ENCODE measurements at regions not wholly inside any gene's neighbourhood (a gene's known extent, or its start where the extent isn't known, plus 50 kb on each side); places are given as distances from the start of the nearest gene placed in this dataset.

DNA sequence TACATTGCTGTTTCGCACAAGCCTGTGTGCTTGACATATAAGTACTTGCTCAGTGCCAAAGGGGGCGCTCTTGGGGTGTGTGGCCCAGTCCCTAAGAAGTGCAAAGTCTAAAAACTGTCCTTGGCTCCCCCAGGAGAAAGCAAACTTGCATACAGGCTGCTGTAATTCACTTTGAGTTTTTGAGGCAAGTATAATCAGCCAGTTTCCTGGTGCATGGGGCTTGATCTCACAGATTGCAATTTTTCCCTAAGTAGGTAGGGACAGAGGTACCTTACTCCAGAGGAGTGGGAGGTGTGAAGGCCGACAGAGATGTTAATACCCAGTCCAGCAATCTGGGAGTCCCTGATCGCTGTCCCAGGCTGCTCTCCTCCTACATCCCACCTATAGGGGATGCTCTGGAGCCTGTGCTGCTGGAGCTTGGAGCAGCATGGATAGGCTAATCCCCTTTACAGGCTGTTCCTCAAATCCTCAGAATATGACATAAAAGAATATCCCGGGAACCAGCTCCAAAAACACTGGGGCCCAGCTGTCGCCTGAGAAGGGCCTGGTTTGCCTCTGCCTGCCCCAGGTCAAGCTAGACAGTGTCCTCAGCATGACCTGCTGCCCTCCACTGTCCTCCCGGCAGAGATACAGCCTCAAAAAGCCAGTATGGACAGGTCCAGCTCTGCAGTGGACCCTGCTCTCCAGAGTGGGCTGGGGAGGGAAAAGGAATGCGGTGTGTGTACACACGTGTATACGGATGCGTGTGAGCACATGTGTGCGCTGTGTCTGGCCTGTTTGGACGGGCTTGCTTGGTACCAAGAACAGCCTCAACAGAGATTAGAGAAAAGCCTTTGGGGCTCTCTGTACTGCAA, 136.5 kb upstream of the HAAO start:
- FAIRE-seq (peak; percentile 71), DNase-seq (ENCODE audit: low read depth, low spot score) (peak; percentile 62)
- Histone ChIP-seq H3K4me3 (replicated peaks in 1 of 3; ENCODE audit: insufficient read depth in 1 of 3, low read depth in 1 of 3, low read length in 3 of 3) (no peak overlapping the region), H3K27ac (ENCODE audit: insufficient read depth, low read depth, low read length) (peak overlapping the region; percentile 49), H3K9me3 (replicated peaks; ENCODE audit: control insufficient read depth, insufficient read depth, low read length) (no peaks in the 10 kb centered on the region), H4K20me1 (replicated peaks; ENCODE audit: control insufficient read depth, extremely low read depth, insufficient read depth, low read length) (no peaks in the 10 kb centered on the region), H3K79me2 (ENCODE audit: control insufficient read depth, insufficient read depth, low read length) (no peaks in the 10 kb centered on the region), H3K27me3 (ENCODE audit: control insufficient read depth in 2 of 2, insufficient read depth in 2 of 2, low read length in 2 of 2) (no peaks in the 10 kb centered on the region), H2AFZ (ENCODE audit: low read depth, low read length) (peak overlapping the region; percentile 13), H3K36me3 (ENCODE audit: control insufficient read depth in 2 of 2, extremely low read depth in 1 of 2, insufficient read depth in 2 of 2, low read length in 2 of 2) (no peaks in the 10 kb centered on the region), H3K9ac (replicated peaks; ENCODE audit: extremely low read depth, insufficient read depth, low read length) (no peak overlapping the region), H3K4me2 (ENCODE audit: insufficient read depth, low read length) (no peak overlapping the region), H3K4me1 (ENCODE audit: control insufficient read depth, extremely low read depth, insufficient read depth, low read length) (peaks cover 51% of the 10 kb centered on the region), H3K9me1 (replicated peaks; ENCODE audit: control insufficient read depth, extremely low read depth, insufficient read depth, low read length) (no peaks in the 10 kb centered on the region)
- ChIA-PET POLR2A (interaction anchor here (1.0 kb wide), 1 partner anchor 49 kb away, joined by 3 read pairs; no protein-coding TSS in a partner anchor), CTCF (interaction anchor here (0.7 to 1.9 kb wide), 10 partner anchors 10 to 556 kb away, joined by 3 to 7 read pairs (median 4); partner anchors contain the start of gene ZFP36L2)
- dilution Hi-C loops (cut with MboI; ENCODE audit: extremely low pct_ligation_motif_present, low sequenced_read_pairs) (no loop called here), intact Hi-C loops (cut with micrococcal nuclease) (loop anchor here (1.0 kb wide), 2 partner anchors 17 to 70 kb away; no protein-coding TSS in a partner anchor)
- BruUV-seq (replicated peaks): no TSS peak
- TF ChIP-seq MYC (IDR thresholded peaks at IDR 0.05; ENCODE audit: low read depth, low read length): no peak
- TF ChIP-seq, protein P1, sequence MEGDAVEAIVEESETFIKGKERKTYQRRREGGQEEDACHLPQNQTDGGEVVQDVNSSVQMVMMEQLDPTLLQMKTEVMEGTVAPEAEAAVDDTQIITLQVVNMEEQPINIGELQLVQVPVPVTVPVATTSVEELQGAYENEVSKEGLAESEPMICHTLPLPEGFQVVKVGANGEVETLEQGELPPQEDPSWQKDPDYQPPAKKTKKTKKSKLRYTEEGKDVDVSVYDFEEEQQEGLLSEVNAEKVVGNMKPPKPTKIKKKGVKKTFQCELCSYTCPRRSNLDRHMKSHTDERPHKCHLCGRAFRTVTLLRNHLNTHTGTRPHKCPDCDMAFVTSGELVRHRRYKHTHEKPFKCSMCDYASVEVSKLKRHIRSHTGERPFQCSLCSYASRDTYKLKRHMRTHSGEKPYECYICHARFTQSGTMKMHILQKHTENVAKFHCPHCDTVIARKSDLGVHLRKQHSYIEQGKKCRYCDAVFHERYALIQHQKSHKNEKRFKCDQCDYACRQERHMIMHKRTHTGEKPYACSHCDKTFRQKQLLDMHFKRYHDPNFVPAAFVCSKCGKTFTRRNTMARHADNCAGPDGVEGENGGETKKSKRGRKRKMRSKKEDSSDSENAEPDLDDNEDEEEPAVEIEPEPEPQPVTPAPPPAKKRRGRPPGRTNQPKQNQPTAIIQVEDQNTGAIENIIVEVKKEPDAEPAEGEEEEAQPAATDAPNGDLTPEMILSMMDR (IDR thresholded peaks at IDR 0.05; ENCODE audit: extremely low read depth in 1 of 2, insufficient read depth in 1 of 2, low read depth in 1 of 2, low read length in 2 of 2): peak; percentile 31 to 49

DNA sequence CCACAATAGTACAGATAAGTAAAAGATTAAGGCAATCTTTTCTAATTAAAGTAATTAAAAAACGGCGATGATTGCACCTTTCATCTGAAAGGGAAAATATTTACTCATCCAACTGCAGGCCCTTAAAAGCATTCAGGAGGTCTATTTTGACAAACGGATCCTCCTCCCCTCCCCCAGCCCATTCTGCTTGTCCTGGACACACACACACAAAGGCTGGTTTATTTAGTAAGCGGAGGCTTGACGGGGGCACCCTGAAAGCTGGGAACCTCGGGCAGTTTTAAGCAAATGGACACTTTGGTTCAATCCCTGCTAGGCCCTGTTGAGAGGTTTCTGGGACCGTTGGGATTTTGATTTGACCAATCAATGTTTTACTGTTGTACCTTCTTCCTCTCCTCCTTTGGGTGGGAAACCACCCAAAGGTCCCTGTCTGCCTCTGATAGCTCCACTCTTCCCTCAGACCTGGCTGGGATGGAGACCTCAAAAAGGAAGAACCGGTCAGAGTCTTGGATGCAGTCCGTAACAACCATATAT, 135.8 kb upstream of the HAAO start:
- Histone ChIP-seq H3K27ac (ENCODE audit: insufficient read depth, low read depth, low read length) (peak overlapping the region; percentile 49), H3K4me1 (ENCODE audit: control insufficient read depth, extremely low read depth, insufficient read depth, low read length) (peaks cover 53% of the 10 kb centered on the region), H3K9ac (replicated peaks; ENCODE audit: extremely low read depth, insufficient read depth, low read length) (no peak overlapping the region), H3K79me2 (ENCODE audit: control insufficient read depth, insufficient read depth, low read length) (no peaks in the 10 kb centered on the region), H4K20me1 (replicated peaks; ENCODE audit: control insufficient read depth, extremely low read depth, insufficient read depth, low read length) (no peaks in the 10 kb centered on the region), H3K9me1 (replicated peaks; ENCODE audit: control insufficient read depth, extremely low read depth, insufficient read depth, low read length) (no peaks in the 10 kb centered on the region), H3K36me3 (ENCODE audit: control insufficient read depth in 2 of 2, extremely low read depth in 1 of 2, insufficient read depth in 2 of 2, low read length in 2 of 2) (no peaks in the 10 kb centered on the region), H3K4me2 (ENCODE audit: insufficient read depth, low read length) (no peak overlapping the region), H3K9me3 (replicated peaks; ENCODE audit: control insufficient read depth, insufficient read depth, low read length) (no peaks in the 10 kb centered on the region), H2AFZ (ENCODE audit: low read depth, low read length) (peak overlapping the region; percentile 13), H3K4me3 (replicated peaks in 1 of 3; ENCODE audit: insufficient read depth in 1 of 3, low read depth in 1 of 3, low read length in 3 of 3) (no peak overlapping the region), H3K27me3 (ENCODE audit: control insufficient read depth in 2 of 2, insufficient read depth in 2 of 2, low read length in 2 of 2) (no peaks in the 10 kb centered on the region)
- POLR2A ChIA-PET: interaction anchor here (1.0 kb wide), 2 partner anchors 48 kb away, joined by 3 read pairs; no protein-coding TSS in a partner anchor
- BruUV-seq (replicated peaks): no TSS peak
- CTCF ChIA-PET: interaction anchor here (1.1 to 2.6 kb wide), 8 partner anchors 11 to 556 kb away, joined by 3 to 12 read pairs (median 6); partner anchors contain the start of gene ZFP36L2
- TF ChIP-seq GATA2 (IDR thresholded peaks at IDR 0.05; ENCODE audit: insufficient read depth, insufficient read length, low read depth, low read length) (no peak), FOS (IDR thresholded peaks at IDR 0.05; ENCODE audit: borderline replicate concordance, insufficient read depth, low read length) (no peak), JUN (IDR thresholded peaks at IDR 0.05; ENCODE audit: borderline replicate concordance, insufficient read depth, insufficient read length, low read depth) (no peak)
- TF ChIP-seq, protein P1 (IDR thresholded peaks at IDR 0.05; ENCODE audit: extremely low read depth in 1 of 2, insufficient read depth in 1 of 2, low read depth in 1 of 2, low read length in 2 of 2): no peak
- intact Hi-C loops (cut with micrococcal nuclease): loop anchor here (1.0 kb wide), 1 partner anchor 18 kb away; no protein-coding TSS in a partner anchor
- FAIRE-seq: no peak
- dilution Hi-C loops (cut with MboI; ENCODE audit: extremely low pct_ligation_motif_present, low sequenced_read_pairs): no loop called here
- DNase-seq (ENCODE audit: low read depth, low spot score): no peak

All from endothelial cell of umbilical vein (primary cell).